DOHH2 (cell line): ENCODE measurements at regions not wholly inside any gene's neighbourhood (a gene's known extent, or its start where the extent isn't known, plus 50 kb on each side); places are given as distances from the start of the nearest gene placed in this dataset.

Experiments used
- CTCF ChIP-seq: fragments of 200-600 bp; sonication (generic); IDR thresholded peaks from one replicate; pipeline ENCODE4 v1.5.1; 2014; ENCODE audit warnings: antibody characterized with exemption, mild to moderate bottlenecking, low read depth, low read length; ENCODE audit not compliant: poor library complexity, severe bottlenecking
- EZH2phosphoT487 ChIP-seq: fragments of 200-600 bp; sonication (generic); IDR thresholded peaks from 2 replicates; pipeline ENCODE4 v1.6.1; 2017; ENCODE audit warnings: borderline replicate concordance, mild to moderate bottlenecking, antibody characterized with exemption, low read length, moderate library complexity, mixed read lengths

- TF ChIP-seq CTCF (no peak), EZH2phosphoT487 (no peak)
Measured at GRCh38 chr12:65584016-65584415, 240.3 kb upstream of the HMGA2 start.
